ENCODE measurements at regions not wholly inside any gene's neighbourhood (a gene's known extent, or its start where the extent isn't known, plus 50 kb on each side); places are given as distances from the start of the nearest gene placed in this dataset.

DNA sequence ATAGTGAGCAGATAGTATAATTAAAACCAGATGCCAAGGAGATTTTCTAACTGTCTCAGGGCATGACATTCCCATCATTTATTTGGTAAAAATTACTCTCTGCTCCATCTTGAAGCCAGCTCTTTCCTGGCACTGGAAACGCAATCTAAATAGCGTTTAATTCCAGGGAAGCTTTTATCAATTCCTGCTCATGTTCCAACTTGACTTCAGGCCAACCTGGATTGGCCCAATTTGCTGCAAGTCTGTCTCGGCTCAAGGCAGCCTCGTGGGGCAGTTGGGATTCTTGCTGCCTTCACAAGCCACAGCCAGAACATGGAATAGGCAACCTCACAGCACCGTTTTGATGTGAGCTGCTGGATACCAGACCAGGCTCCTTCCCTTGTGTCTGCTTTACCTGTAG, 1255.9 kb downstream of the TBC1D22A start:
- H3K9ac ChIP-seq (ENCODE audit: low read length in 5 of 5): no peak overlapping the region
- H3K27me3 ChIP-seq (ENCODE audit: control insufficient read depth in 5 of 5, insufficient read depth in 4 of 5, low read length in 5 of 5): peaks cover 0 to 25% (median 6%) of the 10 kb centered on the region in 5 donors
- H3K9me3 ChIP-seq (ENCODE audit: control insufficient read depth in 5 of 5, low read length in 5 of 5): peaks cover 3 to 20% (median 15%) of the 10 kb centered on the region in 5 donors
- no peaks in the 10 kb centered on the region for H3K36me3 ChIP-seq (ENCODE audit: control insufficient read depth in 5 of 5, insufficient read depth in 5 of 5, low read length in 5 of 5)
- peaks cover 0 to 7% (median 3%) of the 10 kb centered on the region in 5 donors for H3K4me1 ChIP-seq (ENCODE audit: control insufficient read depth in 5 of 5, insufficient read depth in 5 of 5, low read length in 5 of 5)
- H3K27ac ChIP-seq (ENCODE audit: low read depth, low read length): no peak overlapping the region
- H3K4me3 ChIP-seq (ENCODE audit: low read depth in 1 of 5, low read length in 5 of 5): no peak overlapping the region

DNA sequence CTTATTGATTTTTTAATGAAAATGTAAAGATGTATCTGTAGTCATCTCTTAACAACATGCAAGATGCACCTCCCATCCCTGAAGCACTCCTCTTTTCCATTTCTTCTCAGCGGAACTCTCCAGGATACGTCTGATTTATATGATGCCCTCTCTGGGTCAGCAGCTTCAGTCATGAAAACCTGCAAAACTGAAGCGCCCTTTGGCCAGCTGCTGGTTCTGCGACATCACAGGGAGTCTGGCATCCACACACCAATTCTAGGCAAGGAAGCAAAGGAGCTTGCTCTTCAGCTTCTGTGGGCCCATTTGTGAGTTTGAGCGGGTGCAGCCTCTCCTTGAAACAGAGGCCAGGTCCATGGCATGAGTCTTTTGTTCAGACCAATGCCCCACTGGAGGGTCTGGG, 1253.3 kb downstream of the TBC1D22A start:
- Histone ChIP-seq H3K9ac (ENCODE audit: low read length in 5 of 5) (no peak overlapping the region), H3K4me3 (ENCODE audit: low read depth in 1 of 5, low read length in 5 of 5) (no peak overlapping the region), H3K9me3 (ENCODE audit: control insufficient read depth in 5 of 5, low read length in 5 of 5) (peaks cover 3 to 17% (median 13%) of the 10 kb centered on the region in 5 donors), H3K36me3 (ENCODE audit: control insufficient read depth in 5 of 5, insufficient read depth in 5 of 5, low read length in 5 of 5) (no peaks in the 10 kb centered on the region), H3K27me3 (ENCODE audit: control insufficient read depth in 5 of 5, insufficient read depth in 4 of 5, low read length in 5 of 5) (peaks cover 0 to 25% (median 6%) of the 10 kb centered on the region in 5 donors), H3K4me1 (ENCODE audit: control insufficient read depth in 5 of 5, insufficient read depth in 5 of 5, low read length in 5 of 5) (peaks cover 0 to 7% (median 3%) of the 10 kb centered on the region in 5 donors), H3K27ac (ENCODE audit: low read depth, low read length) (no peak overlapping the region)

DNA sequence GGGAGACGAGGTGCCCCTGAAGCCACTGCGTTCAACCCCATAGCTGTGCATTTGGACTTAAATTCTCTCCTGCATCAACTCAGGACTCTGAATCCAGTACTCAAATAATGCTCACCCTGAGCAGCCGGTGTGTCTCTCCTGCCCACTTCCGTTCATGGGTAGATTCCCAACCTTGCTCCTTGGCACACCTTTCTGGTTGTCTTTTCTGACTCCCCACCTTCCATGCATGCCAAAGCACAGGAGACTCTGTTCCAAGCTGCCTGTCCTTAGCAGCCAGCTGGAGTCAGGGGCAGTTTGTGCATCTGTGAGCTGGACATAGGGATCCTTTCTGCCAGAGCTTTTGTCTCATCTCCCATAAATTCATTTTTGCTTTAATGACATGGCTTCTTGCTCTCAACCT, 1242.5 kb downstream of the TBC1D22A start:
- H3K27me3 ChIP-seq (ENCODE audit: control insufficient read depth in 5 of 5, insufficient read depth in 4 of 5, low read length in 5 of 5): peaks cover 0 to 6% (median 3%) of the 10 kb centered on the region in 5 donors
- no peaks in the 10 kb centered on the region for H3K36me3 ChIP-seq (ENCODE audit: control insufficient read depth in 5 of 5, insufficient read depth in 5 of 5, low read length in 5 of 5)
- no peak overlapping the region for H3K27ac ChIP-seq (ENCODE audit: low read depth, low read length)
- H3K4me3 ChIP-seq (ENCODE audit: low read depth in 1 of 5, low read length in 5 of 5): no peak overlapping the region
- no peaks in the 10 kb centered on the region for H3K4me1 ChIP-seq (ENCODE audit: control insufficient read depth in 5 of 5, insufficient read depth in 5 of 5, low read length in 5 of 5)
- H3K9me3 ChIP-seq (ENCODE audit: control insufficient read depth in 5 of 5, low read length in 5 of 5): no peaks in the 10 kb centered on the region
- H3K9ac ChIP-seq (ENCODE audit: low read length in 5 of 5): no peak overlapping the region

DNA sequence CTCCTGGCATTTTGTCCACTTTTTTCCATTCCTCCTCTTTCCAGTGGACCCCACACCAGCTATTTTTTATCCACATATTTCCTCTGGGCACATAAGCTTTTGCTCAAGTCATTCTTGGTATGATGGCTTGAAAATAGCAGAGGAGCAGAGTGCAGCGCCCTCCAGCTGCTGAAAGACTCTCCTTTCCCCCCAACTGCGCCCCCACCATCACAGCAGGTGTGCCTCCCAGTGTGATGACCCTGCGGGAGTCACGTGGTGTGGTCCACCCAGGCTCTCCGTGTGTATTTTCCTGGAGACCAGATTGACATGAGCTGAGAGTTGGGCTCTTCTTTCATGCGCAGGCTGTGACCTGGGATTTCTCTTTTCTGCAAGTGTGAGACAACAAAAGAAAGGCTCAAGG, 1241.6 kb downstream of the TBC1D22A start:
- H3K27ac ChIP-seq (ENCODE audit: low read depth, low read length): no peak overlapping the region
- H3K9ac ChIP-seq (ENCODE audit: low read length in 5 of 5): no peak overlapping the region

DNA sequence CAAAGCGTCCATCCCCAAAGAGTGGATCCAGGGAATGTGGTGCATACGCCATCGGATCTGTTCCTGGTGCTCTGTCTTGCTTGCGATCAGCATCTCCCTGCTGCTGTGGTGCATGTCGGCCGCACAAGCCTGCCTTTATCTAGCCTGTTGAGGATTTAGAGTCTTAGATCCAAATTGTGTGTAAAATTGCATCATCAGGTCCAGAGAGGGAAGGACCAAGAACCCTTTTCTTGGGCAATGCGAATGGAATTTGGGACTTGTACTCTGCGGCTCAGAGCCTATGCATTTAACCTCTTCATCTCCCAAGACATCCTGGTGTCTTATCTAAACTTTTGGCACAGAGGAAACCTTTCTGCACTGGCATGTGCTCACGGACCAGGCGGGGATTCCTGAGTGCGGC, 1238.7 kb downstream of the TBC1D22A start:
- Histone ChIP-seq H3K36me3 (ENCODE audit: control insufficient read depth in 5 of 5, insufficient read depth in 5 of 5, low read length in 5 of 5) (no peaks in the 10 kb centered on the region), H3K9ac (ENCODE audit: low read length in 5 of 5) (no peak overlapping the region), H3K27ac (ENCODE audit: low read depth, low read length) (no peak overlapping the region), H3K4me3 (ENCODE audit: low read depth in 1 of 5, low read length in 5 of 5) (no peak overlapping the region), H3K27me3 (ENCODE audit: control insufficient read depth in 5 of 5, insufficient read depth in 4 of 5, low read length in 5 of 5) (peaks cover 0 to 8% (median 2%) of the 10 kb centered on the region in 5 donors), H3K9me3 (ENCODE audit: control insufficient read depth in 5 of 5, low read length in 5 of 5) (no peaks in the 10 kb centered on the region), H3K4me1 (ENCODE audit: control insufficient read depth in 5 of 5, insufficient read depth in 5 of 5, low read length in 5 of 5) (no peaks in the 10 kb centered on the region)

More for the DNA sequence above, 1241.6 kb downstream of the TBC1D22A start:
- Histone ChIP-seq H3K27me3 (ENCODE audit: control insufficient read depth in 5 of 5, insufficient read depth in 4 of 5, low read length in 5 of 5) (peaks cover 0 to 6% (median 3%) of the 10 kb centered on the region in 5 donors), H3K4me3 (ENCODE audit: low read depth in 1 of 5, low read length in 5 of 5) (no peak overlapping the region), H3K36me3 (ENCODE audit: control insufficient read depth in 5 of 5, insufficient read depth in 5 of 5, low read length in 5 of 5) (no peaks in the 10 kb centered on the region), H3K4me1 (ENCODE audit: control insufficient read depth in 5 of 5, insufficient read depth in 5 of 5, low read length in 5 of 5) (no peaks in the 10 kb centered on the region), H3K9me3 (ENCODE audit: control insufficient read depth in 5 of 5, low read length in 5 of 5) (no peaks in the 10 kb centered on the region)

DNA sequence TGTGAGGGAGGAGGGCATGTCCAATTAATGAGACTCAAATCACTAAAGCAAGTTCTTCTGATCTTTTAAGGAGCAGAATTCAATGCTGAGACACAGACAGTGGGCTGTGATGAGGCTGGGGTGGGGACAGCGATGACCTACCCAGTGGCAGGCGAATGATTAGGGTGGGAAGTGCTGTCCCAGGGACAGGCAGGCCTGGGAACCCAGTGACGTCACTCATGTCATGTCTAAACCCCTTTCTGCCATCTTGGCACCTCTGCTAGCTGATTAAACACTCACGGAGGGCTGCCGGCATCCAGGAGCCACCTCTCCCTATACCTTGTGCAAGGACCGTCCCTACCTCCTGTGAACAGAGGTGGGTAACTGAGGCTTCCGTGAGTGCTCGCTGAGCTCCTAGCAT, 1235.2 kb downstream of the TBC1D22A start:
- H3K27ac ChIP-seq (ENCODE audit: low read depth, low read length): no peak overlapping the region
- H3K36me3 ChIP-seq (ENCODE audit: control insufficient read depth in 5 of 5, insufficient read depth in 5 of 5, low read length in 5 of 5): no peaks in the 10 kb centered on the region
- no peak overlapping the region for H3K9ac ChIP-seq (ENCODE audit: low read length in 5 of 5)
- H3K9me3 ChIP-seq (ENCODE audit: control insufficient read depth in 5 of 5, low read length in 5 of 5): no peaks in the 10 kb centered on the region
- H3K4me3 ChIP-seq (ENCODE audit: low read depth in 1 of 5, low read length in 5 of 5): no peak overlapping the region
- peaks cover 0 to 8% (median 0%) of the 10 kb centered on the region in 5 donors for H3K27me3 ChIP-seq (ENCODE audit: control insufficient read depth in 5 of 5, insufficient read depth in 4 of 5, low read length in 5 of 5)
- no peaks in the 10 kb centered on the region for H3K4me1 ChIP-seq (ENCODE audit: control insufficient read depth in 5 of 5, insufficient read depth in 5 of 5, low read length in 5 of 5)

DNA sequence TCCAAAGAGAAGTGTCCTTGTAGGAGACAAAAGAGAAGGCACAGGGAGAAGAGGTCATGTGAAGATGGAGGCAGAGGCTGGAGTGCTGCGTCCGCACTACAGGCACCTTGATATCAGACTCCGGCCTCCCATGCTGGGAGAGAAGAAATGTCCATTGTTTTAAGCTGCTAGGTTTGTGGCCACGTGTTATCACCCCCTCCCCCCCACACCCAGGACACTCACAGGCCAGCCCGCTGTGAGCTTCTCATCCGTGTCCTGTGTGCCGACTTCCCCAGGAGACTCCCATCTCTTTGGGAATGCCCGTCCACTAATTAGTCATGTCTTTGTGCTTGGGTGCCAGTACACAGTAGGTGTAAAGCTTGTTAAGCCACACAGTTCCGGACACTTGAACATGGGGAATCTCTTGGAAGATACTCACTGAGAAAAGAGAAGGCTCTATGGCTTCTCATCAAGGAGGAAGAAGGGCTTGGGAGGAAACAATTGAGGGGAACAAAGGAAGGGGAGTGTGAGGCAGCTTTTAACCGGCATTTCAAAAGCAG, 1234.7 kb downstream of the TBC1D22A start:
- Histone ChIP-seq H3K27ac (ENCODE audit: low read depth, low read length) (no peak overlapping the region), H3K36me3 (ENCODE audit: control insufficient read depth in 5 of 5, insufficient read depth in 5 of 5, low read length in 5 of 5) (no peaks in the 10 kb centered on the region), H3K9me3 (ENCODE audit: control insufficient read depth in 5 of 5, low read length in 5 of 5) (no peaks in the 10 kb centered on the region), H3K4me1 (ENCODE audit: control insufficient read depth in 5 of 5, insufficient read depth in 5 of 5, low read length in 5 of 5) (no peaks in the 10 kb centered on the region), H3K9ac (ENCODE audit: low read length in 5 of 5) (no peak overlapping the region), H3K27me3 (ENCODE audit: control insufficient read depth in 5 of 5, insufficient read depth in 4 of 5, low read length in 5 of 5) (peaks cover 0 to 8% (median 0%) of the 10 kb centered on the region in 5 donors), H3K4me3 (ENCODE audit: low read depth in 1 of 5, low read length in 5 of 5) (no peak overlapping the region)

DNA sequence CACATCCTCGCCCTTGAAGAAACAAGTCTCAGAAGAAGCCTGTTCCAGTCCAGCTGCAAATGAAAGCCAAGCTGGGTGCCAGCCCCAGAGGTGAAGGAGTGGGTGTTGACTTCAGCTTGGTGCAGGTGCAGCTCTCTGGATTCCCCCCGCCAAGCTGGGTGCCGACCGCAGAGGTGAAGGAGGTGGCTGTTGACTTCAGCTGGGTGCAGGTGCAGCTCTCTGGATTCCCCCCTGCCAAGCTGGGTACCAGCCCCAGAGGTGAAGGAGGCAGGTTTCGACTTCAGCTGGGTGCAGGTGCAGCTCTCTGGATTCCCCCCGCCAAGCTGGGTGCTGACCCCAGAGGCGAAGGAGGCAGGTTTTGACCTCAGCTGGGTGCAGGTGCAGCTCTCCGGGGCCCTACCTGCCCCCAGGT, 1234.0 kb downstream of the TBC1D22A start:
- no peak overlapping the region for H3K27ac ChIP-seq (ENCODE audit: low read depth, low read length)
- no peaks in the 10 kb centered on the region for H3K36me3 ChIP-seq (ENCODE audit: control insufficient read depth in 5 of 5, insufficient read depth in 5 of 5, low read length in 5 of 5)
- no peaks in the 10 kb centered on the region for H3K4me1 ChIP-seq (ENCODE audit: control insufficient read depth in 5 of 5, insufficient read depth in 5 of 5, low read length in 5 of 5)
- H3K4me3 ChIP-seq (ENCODE audit: low read depth in 1 of 5, low read length in 5 of 5): no peak overlapping the region
- H3K27me3 ChIP-seq (ENCODE audit: control insufficient read depth in 5 of 5, insufficient read depth in 4 of 5, low read length in 5 of 5): peaks cover 0 to 10% (median 0%) of the 10 kb centered on the region in 5 donors
- H3K9ac ChIP-seq (ENCODE audit: low read length in 5 of 5): no peak overlapping the region
- H3K9me3 ChIP-seq (ENCODE audit: control insufficient read depth in 5 of 5, low read length in 5 of 5): no peaks in the 10 kb centered on the region

DNA sequence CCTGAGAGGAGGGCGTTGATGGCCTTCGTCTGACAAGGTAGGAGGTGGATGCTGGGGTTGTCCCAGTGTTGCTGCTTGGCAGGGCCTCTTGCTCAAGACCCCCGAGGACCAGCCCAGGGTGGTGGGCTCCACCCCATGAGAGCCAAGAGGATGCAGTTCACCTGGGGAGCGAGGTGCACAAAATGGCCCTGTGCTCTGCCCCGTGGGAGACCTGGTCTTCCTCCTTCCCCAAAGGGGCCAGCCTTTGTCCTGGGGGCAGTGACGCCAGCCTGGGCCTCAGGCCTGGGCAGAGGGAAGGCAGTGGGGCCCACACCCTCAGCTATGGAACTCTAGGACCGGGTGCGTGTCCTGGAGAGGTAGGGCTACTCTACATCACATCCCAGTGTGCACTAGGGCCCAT, 1233.3 kb downstream of the TBC1D22A start:
- no peak overlapping the region for H3K4me3 ChIP-seq (ENCODE audit: low read depth in 1 of 5, low read length in 5 of 5)
- H3K4me1 ChIP-seq (ENCODE audit: control insufficient read depth in 5 of 5, insufficient read depth in 5 of 5, low read length in 5 of 5): no peaks in the 10 kb centered on the region
- H3K27ac ChIP-seq (ENCODE audit: low read depth, low read length): no peak overlapping the region
- no peak overlapping the region for H3K9ac ChIP-seq (ENCODE audit: low read length in 5 of 5)
- no peaks in the 10 kb centered on the region for H3K9me3 ChIP-seq (ENCODE audit: control insufficient read depth in 5 of 5, low read length in 5 of 5)
- no peaks in the 10 kb centered on the region for H3K36me3 ChIP-seq (ENCODE audit: control insufficient read depth in 5 of 5, insufficient read depth in 5 of 5, low read length in 5 of 5)
- peaks cover 0 to 17% (median 0%) of the 10 kb centered on the region in 5 donors for H3K27me3 ChIP-seq (ENCODE audit: control insufficient read depth in 5 of 5, insufficient read depth in 4 of 5, low read length in 5 of 5)

DNA sequence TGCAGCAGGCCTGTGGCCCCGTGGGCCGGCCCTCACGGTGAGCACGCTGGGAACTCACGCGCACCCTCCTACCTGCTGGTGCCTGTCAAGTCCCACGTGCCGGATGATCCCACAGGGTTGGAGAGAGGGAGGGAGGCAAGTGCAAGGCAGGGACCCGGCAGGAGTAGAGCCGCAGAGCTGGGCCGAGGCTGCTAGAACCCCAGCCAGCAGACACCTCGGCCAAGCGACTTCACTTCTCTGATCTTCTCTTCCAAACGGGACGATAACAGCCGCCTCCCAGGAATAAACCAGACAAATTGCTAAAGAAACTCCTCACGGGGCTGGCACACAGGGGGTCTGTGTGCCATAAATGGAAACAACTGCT, 1232.8 kb downstream of the TBC1D22A start:
- Histone ChIP-seq H3K27me3 (ENCODE audit: control insufficient read depth in 5 of 5, insufficient read depth in 4 of 5, low read length in 5 of 5) (peaks cover 0 to 17% (median 0%) of the 10 kb centered on the region in 5 donors), H3K4me1 (ENCODE audit: control insufficient read depth in 5 of 5, insufficient read depth in 5 of 5, low read length in 5 of 5) (no peaks in the 10 kb centered on the region), H3K4me3 (ENCODE audit: low read depth in 1 of 5, low read length in 5 of 5) (no peak overlapping the region), H3K36me3 (ENCODE audit: control insufficient read depth in 5 of 5, insufficient read depth in 5 of 5, low read length in 5 of 5) (no peaks in the 10 kb centered on the region), H3K9ac (ENCODE audit: low read length in 5 of 5) (no peak overlapping the region), H3K27ac (ENCODE audit: low read depth, low read length) (no peak overlapping the region), H3K9me3 (ENCODE audit: control insufficient read depth in 5 of 5, low read length in 5 of 5) (no peaks in the 10 kb centered on the region)
